Lower lobe of right lung (tissue), 2 donors: ENCODE measurements at regions not wholly inside any gene's neighbourhood (a gene's known extent, or its start where the extent isn't known, plus 50 kb on each side); places are given as distances from the start of the nearest gene placed in this dataset.
"Not testable (repeated sequence)": the region's sequence is repeated elsewhere in the genome, so short reads cannot be mapped to it uniquely, and the experiment has no call there.

Experiments
- ATAC-seq, 2 donors: fragments of 200-7000 bp; cut with Tn5 transposase; one replicate each; pipeline ENCODE4 v1.9.1; 2020 to 2022; ENCODE audit warnings: mild to moderate bottlenecking in 2 of 2, moderate library complexity in 2 of 2
- DNase-seq: peaks from one replicate; pipeline ENCODE4 v3.0.0-alpha.2; 2020
- H3K27ac ChIP-seq: fragments of 200-600 bp; one replicate; pipeline ENCODE4 v1.8.0; 2022
- H3K27me3 ChIP-seq: fragments of 200-600 bp; one replicate; pipeline ENCODE4 v1.8.0; 2022; ENCODE audit warnings: low read depth
- H3K36me3 ChIP-seq: fragments of 200-600 bp; one replicate; pipeline ENCODE4 v1.8.0; 2022; ENCODE audit warnings: mild to moderate bottlenecking
- H3K4me1 ChIP-seq: fragments of 200-600 bp; one replicate; pipeline ENCODE4 v1.8.0; 2022
- H3K4me3 ChIP-seq: fragments of 200-600 bp; one replicate; pipeline ENCODE4 v1.8.0; 2022; ENCODE audit warnings: mild to moderate bottlenecking
- H3K9me3 ChIP-seq: fragments of 200-600 bp; one replicate; pipeline ENCODE4 v1.8.0; 2022
- CTCF ChIP-seq: fragments of 200-600 bp; IDR thresholded peaks from one replicate; pipeline ENCODE4 v1.8.0; 2022; ENCODE audit warnings: antibody characterized with exemption, mild to moderate bottlenecking
- intact Hi-C: fragments of 100-400 bp; cut with DNase I; formaldehyde crosslinking; loops from one replicate; pipeline ENCODE4 v1.11.0; 2022
- donor health status: DM: no; HTN: yes; CAD: no; lungs with severe emphysema.

GRCh38 chrX:138270931-138271330 is 440.6 kb downstream of the FGF13 start:
- Histone ChIP-seq H3K36me3 (no peaks in the 10 kb centered on the region), H3K27ac (no peak overlapping the region), H3K27me3 (no peaks in the 10 kb centered on the region), H3K4me3 (no peak overlapping the region), H3K9me3 (no peaks in the 10 kb centered on the region), H3K4me1 (no peaks in the 10 kb centered on the region)
- no peak for TF ChIP-seq CTCF
- no peak for DNase-seq
- intact Hi-C loops, result no loop called here
- ATAC-seq, result no peak

DNA sequence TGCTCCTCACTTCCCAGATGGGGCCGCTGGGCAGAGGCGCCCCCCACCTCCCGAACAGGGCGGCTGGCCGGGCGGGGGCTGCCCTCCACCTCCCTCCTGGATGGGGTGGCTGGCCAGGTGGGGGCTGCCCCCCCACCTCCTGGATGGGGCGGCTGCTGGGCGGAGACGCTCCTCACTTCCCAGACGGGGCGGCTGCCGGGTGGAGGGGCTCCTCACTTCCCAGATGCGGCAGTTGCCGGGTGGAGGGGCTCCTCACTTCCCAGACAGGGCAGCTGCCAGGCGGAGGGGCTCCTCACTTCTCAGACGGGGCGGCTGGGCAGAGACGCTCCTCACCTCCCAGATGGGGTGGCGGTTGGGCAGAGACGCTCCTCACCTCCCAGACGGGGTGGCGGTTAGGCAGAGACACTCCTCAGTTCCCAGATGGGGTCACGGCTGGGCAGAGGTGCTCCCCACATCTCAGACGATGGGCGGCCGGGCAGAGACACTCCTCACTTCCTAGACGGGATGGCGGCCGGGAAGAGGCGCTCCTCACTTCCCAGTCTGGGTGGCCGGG is 428.8 kb downstream of the FGF13 start:
- H3K4me3 ChIP-seq, intact Hi-C loops, H3K36me3 ChIP-seq, ATAC-seq, DNase-seq, H3K4me1 ChIP-seq, H3K9me3 ChIP-seq, H3K27ac ChIP-seq, H3K27me3 ChIP-seq: not testable (repeated sequence)

- Histone ChIP-seq H3K4me3 (no peak overlapping the region), H3K9me3 (no peaks in the 10 kb centered on the region), H3K4me1 (no peaks in the 10 kb centered on the region), H3K27me3 (no peaks in the 10 kb centered on the region), H3K36me3 (no peaks in the 10 kb centered on the region), H3K27ac (no peak overlapping the region)
- DNase-seq (no peak), ATAC-seq (no peak)
- intact Hi-C loops, result no loop called here
- no peak for TF ChIP-seq CTCF
These were observed 424.2 kb downstream of the FGF13 start for GRCh38 chrX:138287205-138287877.

GRCh38 chrX:138294951-138295350 is 416.6 kb downstream of the FGF13 start:
- ATAC-seq, result no peak
- H3K27ac ChIP-seq, result no peak overlapping the region
- no peaks in the 10 kb centered on the region for H3K9me3 ChIP-seq
- H3K27me3 ChIP-seq, result no peaks in the 10 kb centered on the region
- H3K36me3 ChIP-seq, result no peaks in the 10 kb centered on the region
- intact Hi-C loops, result no loop called here
- no peak for DNase-seq
- H3K4me1 ChIP-seq, result no peaks in the 10 kb centered on the region
- no peak for TF ChIP-seq CTCF
- H3K4me3 ChIP-seq, result no peak overlapping the region

DNA sequence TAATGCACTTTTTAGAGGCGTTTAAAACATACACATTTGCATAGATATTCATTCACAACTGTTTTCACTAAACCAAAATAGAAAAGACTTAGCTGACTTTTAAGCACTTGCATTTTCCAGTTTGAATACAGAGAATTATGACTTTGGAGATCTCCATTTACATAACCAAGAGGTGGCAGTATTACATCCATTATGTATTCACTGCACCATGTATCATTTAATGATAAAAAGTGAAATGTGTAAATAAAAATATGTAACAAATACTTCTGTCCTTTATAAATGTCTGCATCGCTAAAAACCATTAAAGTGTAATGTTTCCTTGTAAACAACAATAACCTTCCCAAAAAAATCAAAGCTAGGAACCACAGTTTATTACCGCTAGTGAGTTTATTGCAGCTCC is 413.2 kb downstream of the FGF13 start:
- DNase-seq (no peak), ATAC-seq (no peak)
- intact Hi-C loops, result no loop called here
- no peak overlapping the region for H3K4me3 ChIP-seq
- no peaks in the 10 kb centered on the region for H3K4me1 ChIP-seq
- no peaks in the 10 kb centered on the region for H3K9me3 ChIP-seq
- no peaks in the 10 kb centered on the region for H3K27me3 ChIP-seq
- H3K36me3 ChIP-seq, result no peaks in the 10 kb centered on the region
- H3K27ac ChIP-seq, result no peak overlapping the region
- TF ChIP-seq CTCF, result no peak

DNA sequence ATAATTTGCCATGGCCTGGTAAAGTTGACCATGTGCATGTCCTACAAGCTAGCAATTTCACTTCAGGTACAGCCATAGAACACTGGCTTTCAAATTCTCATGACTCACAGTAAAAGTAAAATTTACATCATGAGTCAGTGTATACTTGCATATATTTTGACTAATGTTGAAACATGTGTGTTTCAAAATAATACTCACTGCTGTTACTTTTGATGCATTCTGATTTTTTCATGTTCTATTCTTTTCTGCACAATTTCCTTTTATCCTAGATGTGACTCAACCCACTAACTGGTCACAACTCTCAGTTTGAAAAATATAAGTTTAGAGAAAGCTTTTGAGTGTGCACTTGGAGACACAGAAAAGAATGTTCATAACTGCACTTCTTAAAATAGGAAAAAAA is 365.7 kb downstream of the FGF13 start:
- Histone ChIP-seq H3K27me3 (no peaks in the 10 kb centered on the region), H3K4me1 (no peaks in the 10 kb centered on the region), H3K9me3 (no peaks in the 10 kb centered on the region), H3K36me3 (no peaks in the 10 kb centered on the region), H3K4me3 (no peak overlapping the region), H3K27ac (no peak overlapping the region)
- ATAC-seq (no peak), DNase-seq (no peak)
- intact Hi-C loops, result no loop called here
- no peak for TF ChIP-seq CTCF
